SK-N-SH treated with all-trans-retinoic acid at 6 μM for 48 hours (cell line): ENCODE measurements at regions not wholly inside any gene's neighbourhood (a gene's known extent, or its start where the extent isn't known, plus 50 kb on each side); places are given as distances from the start of the nearest gene placed in this dataset.

Experiments
- ATAC-seq: fragments of 200-7000 bp; cut with Tn5 transposase; 3 replicates; pipeline ENCODE4 v1.9.1; 2020; ENCODE audit warnings: mild to moderate bottlenecking, moderate library complexity
- ARNTL ChIP-seq: fragments of 450-650 bp; formaldehyde crosslinking; IDR thresholded peaks from 2 replicates; pipeline ENCODE4 v1.5.0; 2020; ENCODE audit warnings: low read depth, mild to moderate bottlenecking, moderate library complexity, borderline replicate concordance
- BACH2 ChIP-seq: fragments of 250-450 bp; sonication (Bioruptor Pico); IDR thresholded peaks from 2 replicates; pipeline ENCODE4 v1.9.0; 2021; ENCODE audit warnings: mild to moderate bottlenecking, borderline replicate concordance
- CREB5 ChIP-seq: fragments of 250-450 bp; sonication (Bioruptor Pico); IDR thresholded peaks from 2 replicates; pipeline ENCODE4 v1.5.1; 2020; ENCODE audit warnings: low read depth, mild to moderate bottlenecking, moderate library complexity
- CSRNP3 ChIP-seq: fragments of 250-450 bp; sonication (Bioruptor Pico); IDR thresholded peaks from 2 replicates; pipeline ENCODE4 v1.5.1; 2021; ENCODE audit warnings: mild to moderate bottlenecking, moderate library complexity
- ESRRG ChIP-seq: fragments of 250-450 bp; sonication (Bioruptor Pico); IDR thresholded peaks from 2 replicates; pipeline ENCODE4 v1.6.1; 2021; ENCODE audit warnings: mild to moderate bottlenecking
- GLIS3 ChIP-seq: fragments of 250-450 bp; sonication (Bioruptor Pico); IDR thresholded peaks from 2 replicates; pipeline ENCODE4 v1.5.0; 2020; ENCODE audit warnings: mild to moderate bottlenecking, moderate library complexity
- ISL1 ChIP-seq: fragments of 250-450 bp; sonication (Bioruptor Pico); IDR thresholded peaks from 2 replicates; pipeline ENCODE4 v2.1.2; 2022; ENCODE audit warnings: mild to moderate bottlenecking, moderate library complexity
- OSR1 ChIP-seq: fragments of 250-450 bp; sonication (Bioruptor Pico); IDR thresholded peaks from 2 replicates; pipeline ENCODE4 v1.8.0; 2022; ENCODE audit warnings: moderate library complexity, mild to moderate bottlenecking, inconsistent platforms
- PATZ1 ChIP-seq: fragments of 250-450 bp; sonication (Bioruptor Pico); IDR thresholded peaks from 2 replicates; pipeline ENCODE4 v1.8.0; 2020; ENCODE audit warnings: mild to moderate bottlenecking, moderate library complexity, borderline replicate concordance
- POU6F1 ChIP-seq: fragments of 250-450 bp; sonication (Bioruptor Pico); IDR thresholded peaks from 2 replicates; pipeline ENCODE4 v1.8.0; 2021; ENCODE audit warnings: low read depth, mild to moderate bottlenecking, moderate library complexity, borderline replicate concordance
- PPARA ChIP-seq: fragments of 250-450 bp; sonication (Bioruptor Pico); IDR thresholded peaks from 2 replicates; pipeline ENCODE4 v1.5.0; 2020; ENCODE audit warnings: mild to moderate bottlenecking, borderline replicate concordance
- RARB ChIP-seq: fragments of 250-450 bp; sonication (Bioruptor Pico); IDR thresholded peaks from 2 replicates; pipeline ENCODE4 v1.8.0; 2021; ENCODE audit warnings: mild to moderate bottlenecking, moderate library complexity
- TOX ChIP-seq: fragments of 250-450 bp; sonication (Bioruptor Pico); IDR thresholded peaks from 2 replicates; pipeline ENCODE4 v1.8.0; 2021; ENCODE audit warnings: mild to moderate bottlenecking, moderate library complexity, borderline replicate concordance
- TSHZ2 ChIP-seq: fragments of 250-450 bp; sonication (Bioruptor Pico); IDR thresholded peaks from 2 replicates; pipeline ENCODE4 v1.5.0; 2020; ENCODE audit warnings: mild to moderate bottlenecking, moderate library complexity
- ZC3H10 ChIP-seq: fragments of 250-450 bp; sonication (Bioruptor Pico); IDR thresholded peaks from 2 replicates; pipeline ENCODE4 v1.5.1; 2021; ENCODE audit warnings: mild to moderate bottlenecking, moderate library complexity
- ZFP3 ChIP-seq: fragments of 250-450 bp; sonication (Bioruptor Pico); IDR thresholded peaks from 2 replicates; pipeline ENCODE4 v1.5.0; 2020; ENCODE audit warnings: mild to moderate bottlenecking, moderate library complexity
- ZFP30 ChIP-seq: fragments of 450-650 bp; formaldehyde crosslinking; IDR thresholded peaks from 2 replicates; pipeline ENCODE4 v1.5.0; 2022; ENCODE audit warnings: mild to moderate bottlenecking, moderate library complexity
- ZNF565 ChIP-seq: fragments of 450-650 bp; formaldehyde crosslinking; conservative IDR thresholded peaks from 2 replicates; pipeline ENCODE4 v1.5.0; 2020; ENCODE audit warnings: low read depth, mild to moderate bottlenecking, moderate library complexity
- ZNF70 ChIP-seq: fragments of 450-650 bp; formaldehyde crosslinking; IDR thresholded peaks from 2 replicates; pipeline ENCODE4 v1.5.0; 2020; ENCODE audit warnings: mild to moderate bottlenecking, moderate library complexity
- ZNF8 ChIP-seq: fragments of 450-650 bp; formaldehyde crosslinking; IDR thresholded peaks from 2 replicates; pipeline ENCODE4 v1.5.0; 2020; ENCODE audit warnings: mild to moderate bottlenecking, moderate library complexity

GRCh38 chr2:66382091-66382490, 52.8 kb upstream of the MEIS1 start:
- ATAC-seq = no peak
- TF ChIP-seq ZNF70 (CRISPR knock-in tag) (no peak), OSR1 (CRISPR knock-in tag) (no peak), PATZ1 (CRISPR knock-in tag) (no peak), ZC3H10 (no peak), GLIS3 (CRISPR knock-in tag) (no peak), CSRNP3 (CRISPR knock-in tag) (no peak), ZNF565 (CRISPR knock-in tag) (no peak)
- TF ChIP-seq, all 23 proteins: peak for 0

- no peak for ATAC-seq
- TF ChIP-seq TSHZ2 (CRISPR knock-in tag) (no peak), ZNF565 (CRISPR knock-in tag) (no peak), ZNF8 (CRISPR knock-in tag) (no peak), ZC3H10 (no peak), TOX (no peak), ISL1 (CRISPR knock-in tag) (no peak), ESRRG (no peak), ZFP3 (CRISPR knock-in tag) (no peak), ARNTL (CRISPR knock-in tag) (no peak), PPARA (no peak), ZNF70 (CRISPR knock-in tag) (no peak), POU6F1 (CRISPR knock-in tag) (no peak), BACH2 (CRISPR knock-in tag) (no peak), OSR1 (CRISPR knock-in tag) (no peak), ZFP30 (CRISPR knock-in tag) (no peak), RARB (no peak), CREB5 (no peak), PATZ1 (CRISPR knock-in tag) (no peak), GLIS3 (CRISPR knock-in tag) (no peak), CSRNP3 (CRISPR knock-in tag) (no peak)
- TF ChIP-seq, all 23 proteins: peak for 0
Measured at GRCh38 chr2:66379473-66379872, 55.5 kb upstream of the MEIS1 start.
